GM18520 (cell line): ENCODE measurements at regions not wholly inside any gene's neighbourhood (a gene's known extent, or its start where the extent isn't known, plus 50 kb on each side); places are given as distances from the start of the nearest gene placed in this dataset.
"Not testable (repeated sequence)": the region's sequence is repeated elsewhere in the genome, so short reads cannot be mapped to it uniquely, and the experiment has no call there.

Experiments used
- ATAC-seq: cut with Tn5 transposase; IDR thresholded peaks from one replicate; pipeline ENCODE4 v1.9.1; 2021; ENCODE audit not compliant: unreplicated experiment

- no peak for ATAC-seq
These were observed 1527.1 kb upstream of the PRR20A start for GRCh38 chr13:55613429-55614187.

DNA sequence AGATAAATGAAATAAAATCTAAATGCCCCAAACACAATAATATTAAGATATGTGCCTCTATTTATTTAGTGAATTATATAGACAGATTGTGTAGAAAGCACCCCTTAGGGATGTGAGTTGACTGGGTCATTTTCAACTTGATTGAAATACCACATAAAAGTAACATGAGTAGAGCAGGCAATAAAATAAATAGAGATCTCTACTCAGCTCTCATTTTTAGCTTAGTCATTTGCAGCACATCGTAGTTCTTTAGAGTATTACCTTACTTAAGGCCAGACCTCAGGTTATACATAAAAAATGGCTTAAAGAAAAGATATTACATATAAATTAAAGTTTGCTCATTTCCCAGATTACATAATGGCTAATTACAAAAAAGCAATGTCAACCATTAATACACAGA is 1525.6 kb upstream of the PRR20A start:
- no peak for ATAC-seq

DNA sequence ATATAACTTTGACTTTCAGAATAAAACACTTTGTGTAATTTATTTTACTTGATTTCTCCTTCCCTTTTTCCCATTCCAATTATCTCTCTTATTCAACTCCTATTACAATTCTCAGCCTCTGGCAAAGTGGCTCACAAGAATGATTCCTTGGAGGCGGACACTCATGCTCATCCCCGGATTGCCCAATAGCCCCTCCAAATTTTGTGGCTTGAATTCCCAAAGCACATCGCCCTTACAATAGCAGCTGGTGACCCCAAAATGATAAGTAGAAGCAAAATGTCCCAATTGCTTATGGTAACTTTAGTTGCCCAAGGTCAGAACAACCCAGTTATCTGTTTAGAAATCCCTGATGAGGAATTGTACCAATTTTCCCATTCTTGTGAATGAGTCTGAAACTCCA is 1523.5 kb upstream of the PRR20A start:
- no peak for ATAC-seq

DNA sequence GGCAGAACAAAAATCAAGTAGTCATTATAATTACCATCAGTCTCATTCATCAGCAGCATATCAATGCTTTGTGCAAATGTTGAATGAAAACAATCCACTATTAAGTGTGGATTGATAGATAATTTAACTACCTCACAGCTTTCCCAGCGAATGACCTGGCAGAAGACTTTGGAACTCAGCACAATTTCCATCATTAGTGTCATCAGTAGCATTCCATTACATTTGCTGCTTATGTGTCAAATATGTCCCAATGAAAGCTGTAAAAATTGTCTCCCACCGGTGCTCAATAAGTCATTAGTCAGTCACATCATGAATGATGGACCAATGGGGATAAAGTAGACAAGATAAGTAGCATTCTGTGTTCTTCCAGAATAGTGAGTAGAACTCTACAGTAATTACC is 1513.5 kb upstream of the PRR20A start:
- no peak for ATAC-seq

DNA sequence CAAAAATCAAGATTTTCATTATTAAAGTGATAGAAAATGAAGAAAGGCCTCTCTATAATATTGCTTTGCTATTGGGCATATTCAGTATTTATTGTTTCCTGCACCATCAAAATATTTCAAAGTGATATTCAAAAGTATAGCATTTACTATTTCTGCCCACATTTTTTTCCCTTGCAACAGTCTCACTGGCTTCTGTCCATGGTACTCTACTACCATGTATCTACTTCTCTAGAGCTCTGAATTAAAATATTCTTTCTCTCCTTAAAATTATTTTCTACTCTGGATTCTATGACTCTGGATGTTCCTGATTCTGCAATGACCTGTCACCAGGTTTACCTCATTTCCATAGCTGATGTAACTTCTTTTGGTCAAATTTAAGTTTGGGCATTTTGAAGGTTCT is 1508.3 kb upstream of the PRR20A start:
- ATAC-seq: no peak

DNA sequence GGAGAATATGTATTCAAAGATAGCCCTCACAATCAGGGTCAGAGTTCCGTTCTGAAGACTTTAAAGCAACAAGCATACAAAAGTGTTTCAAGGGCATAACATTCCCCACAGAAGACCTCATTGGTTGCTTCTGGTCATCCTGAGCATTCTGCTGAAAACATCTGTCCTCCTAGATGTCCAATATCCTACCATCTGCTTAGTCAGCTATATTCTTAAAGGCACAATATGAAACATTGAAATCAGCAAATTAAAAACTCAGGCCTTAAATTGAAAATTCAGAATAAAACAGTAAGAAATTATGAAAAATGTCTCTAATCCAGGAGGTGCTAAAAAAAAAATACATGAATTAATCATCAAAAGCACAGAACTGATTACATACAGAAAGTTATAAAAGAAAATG is 1491.2 kb upstream of the PRR20A start:
- ATAC-seq: no peak

GRCh38 chr13:55652657-55653056 is 1488.1 kb upstream of the PRR20A start:
- no peak for ATAC-seq

DNA sequence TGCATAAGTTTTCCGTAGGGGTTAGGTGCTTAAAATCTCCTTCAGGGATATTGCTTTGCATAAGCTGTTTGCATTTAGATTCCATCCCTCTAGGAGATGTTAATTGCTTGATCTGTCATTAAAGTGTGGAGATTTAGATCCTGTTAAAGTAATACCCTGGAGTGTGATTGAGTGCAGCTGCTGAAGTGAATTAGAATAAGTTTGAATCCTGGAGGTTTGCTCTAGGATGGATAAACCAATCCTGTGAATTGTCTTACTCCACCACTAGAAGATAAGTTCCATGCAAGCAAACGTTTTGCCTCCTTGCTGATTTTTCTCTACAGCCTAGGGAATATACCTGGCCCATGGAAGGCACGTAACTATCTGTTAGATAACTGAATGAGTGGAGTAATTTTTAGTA is 1487.2 kb upstream of the PRR20A start:
- ATAC-seq: no peak

DNA sequence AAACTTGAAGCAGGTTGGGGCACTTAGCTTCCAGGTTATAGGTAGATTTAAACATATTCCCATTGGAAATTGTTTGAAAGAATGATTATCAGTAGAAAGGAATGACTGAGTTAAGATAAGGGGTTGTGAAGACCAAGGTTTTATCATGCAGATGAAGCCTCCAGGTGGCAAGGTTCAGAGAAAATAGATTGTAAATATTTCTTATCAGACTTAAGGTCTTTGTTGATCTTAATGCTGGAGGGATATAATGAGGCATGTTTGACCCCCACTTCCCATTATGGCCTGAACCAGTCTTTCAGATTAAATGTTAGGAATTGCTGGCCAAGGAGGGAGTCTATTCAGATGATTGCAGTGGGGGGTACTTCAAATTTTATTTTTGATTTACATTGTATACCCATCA is 1486.5 kb upstream of the PRR20A start:
- ATAC-seq: no peak

GRCh38 chr13:55660264-55660663 is 1480.5 kb upstream of the PRR20A start:
- not testable (repeated sequence) for ATAC-seq

DNA sequence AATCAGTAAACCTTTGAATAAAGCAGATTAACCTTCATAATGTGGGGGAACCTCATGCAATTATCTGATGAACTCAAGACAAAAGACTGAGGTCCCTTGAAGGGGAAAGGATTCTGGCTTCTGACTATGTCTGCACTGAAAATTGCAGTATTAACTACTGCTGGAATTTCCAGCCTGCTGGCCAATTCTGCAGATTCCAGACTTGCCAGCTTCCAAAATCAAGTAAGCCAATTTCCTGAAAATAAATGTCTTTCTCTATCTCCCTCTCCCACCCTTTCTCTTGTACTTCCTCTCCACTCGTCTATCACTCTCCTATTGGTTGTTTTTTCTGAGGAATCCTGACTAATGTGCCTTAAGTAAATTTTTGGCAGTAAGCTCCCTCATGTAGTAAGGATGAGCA is 1479.9 kb upstream of the PRR20A start:
- ATAC-seq: no peak

DNA sequence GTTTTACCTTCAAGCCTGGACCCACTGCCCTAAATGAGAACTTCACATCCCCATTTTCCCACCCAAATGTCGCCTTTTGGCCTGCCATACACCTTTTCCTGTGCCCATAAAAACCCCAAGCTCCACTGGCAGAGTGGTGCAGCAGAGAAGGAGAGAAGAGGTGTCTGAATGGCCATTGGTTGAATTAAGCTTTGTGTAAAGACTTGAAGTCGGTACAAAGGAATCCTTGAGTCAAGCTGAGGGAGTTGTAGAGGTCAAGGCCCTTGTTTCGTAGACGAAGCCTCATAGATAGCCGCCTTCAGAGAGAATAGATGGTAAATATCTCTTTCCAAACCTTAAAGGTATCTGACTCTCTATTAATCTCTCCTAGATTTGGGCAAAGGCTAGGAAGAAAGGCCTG is 1479.2 kb upstream of the PRR20A start:
- ATAC-seq: no peak

DNA sequence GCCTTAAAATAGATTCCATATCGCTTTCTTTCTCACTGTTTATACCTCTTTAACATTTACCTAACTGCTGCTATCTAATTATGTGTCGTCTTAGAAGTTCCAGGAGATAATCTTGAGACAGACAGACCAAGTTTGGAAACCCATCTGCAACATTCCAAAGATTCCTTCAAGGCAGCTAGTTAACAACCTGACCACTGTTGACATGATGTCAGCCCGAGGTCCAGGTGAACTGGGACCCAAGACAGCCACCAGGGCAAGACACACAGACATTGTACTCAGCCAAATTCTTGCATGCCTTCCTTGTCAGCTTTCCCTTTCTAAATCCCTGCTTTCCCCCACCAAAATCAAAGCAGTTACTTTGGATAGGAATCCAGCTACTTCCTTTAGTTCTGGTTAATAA is 1476.5 kb upstream of the PRR20A start:
- ATAC-seq: no peak

DNA sequence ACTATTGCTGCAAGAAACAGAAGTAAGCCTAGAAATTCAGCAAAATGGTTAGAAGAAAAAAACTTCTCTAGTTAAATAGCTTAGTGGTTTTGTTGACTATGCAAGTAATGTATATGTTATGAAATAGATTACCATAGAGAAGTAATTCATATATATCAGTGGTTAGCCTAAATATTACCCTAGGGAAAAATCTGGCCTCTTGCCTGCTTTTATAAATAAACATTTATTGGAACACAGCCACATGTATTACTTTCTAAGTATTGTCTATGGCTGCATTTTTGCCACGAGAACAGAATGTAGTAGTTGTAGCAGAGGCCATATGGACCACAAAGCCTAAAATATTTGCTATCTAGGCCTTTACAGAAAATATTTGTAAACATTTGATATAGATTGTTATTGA is 1471.7 kb upstream of the PRR20A start:
- no peak for ATAC-seq

GRCh38 chr13:55673910-55674309 is 1466.8 kb upstream of the PRR20A start:
- no peak for ATAC-seq

DNA sequence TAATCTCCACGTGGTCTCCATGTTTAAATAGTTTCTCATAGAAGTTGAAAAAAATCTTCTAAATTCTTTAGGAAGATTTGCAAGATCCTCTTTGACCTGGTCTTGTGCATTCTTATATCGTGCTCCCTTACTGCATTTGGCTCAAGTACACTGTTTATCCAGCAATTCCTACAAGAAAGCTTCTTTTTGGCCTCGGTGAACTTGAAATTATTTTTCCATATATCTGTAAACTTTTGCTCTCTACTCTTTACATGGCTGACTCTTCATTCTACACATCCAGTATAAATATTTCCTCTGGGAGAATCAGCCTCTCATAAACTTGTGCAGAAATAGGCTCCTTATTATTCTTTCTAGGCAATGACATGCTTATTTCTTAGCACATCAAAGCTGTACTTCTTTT is 1457.9 kb upstream of the PRR20A start:
- ATAC-seq: no peak

- ATAC-seq: no peak
These were observed 1435.2 kb upstream of the PRR20A start for GRCh38 chr13:55705526-55705925.

DNA sequence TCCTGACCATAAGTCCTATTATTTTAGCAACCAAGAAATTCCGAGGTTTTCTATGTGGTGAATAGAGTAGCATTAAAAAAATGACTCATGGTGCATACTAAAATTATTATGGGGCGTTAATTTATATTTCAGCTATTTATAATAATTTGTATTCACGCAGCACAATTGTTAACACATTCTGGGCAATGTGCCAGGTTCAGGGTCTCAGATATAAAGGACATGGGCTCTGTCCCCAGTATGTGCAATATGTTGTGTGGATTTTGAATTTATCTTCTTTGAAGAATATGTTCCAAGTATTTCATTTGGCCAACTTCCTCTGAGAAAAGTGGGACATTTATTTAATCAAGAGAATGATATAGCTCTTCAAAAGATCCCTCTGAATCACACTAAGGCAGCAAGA is 1434.7 kb upstream of the PRR20A start:
- ATAC-seq: no peak

- ATAC-seq: no peak
These were observed 1426.6 kb upstream of the PRR20A start for GRCh38 chr13:55714120-55714519.

DNA sequence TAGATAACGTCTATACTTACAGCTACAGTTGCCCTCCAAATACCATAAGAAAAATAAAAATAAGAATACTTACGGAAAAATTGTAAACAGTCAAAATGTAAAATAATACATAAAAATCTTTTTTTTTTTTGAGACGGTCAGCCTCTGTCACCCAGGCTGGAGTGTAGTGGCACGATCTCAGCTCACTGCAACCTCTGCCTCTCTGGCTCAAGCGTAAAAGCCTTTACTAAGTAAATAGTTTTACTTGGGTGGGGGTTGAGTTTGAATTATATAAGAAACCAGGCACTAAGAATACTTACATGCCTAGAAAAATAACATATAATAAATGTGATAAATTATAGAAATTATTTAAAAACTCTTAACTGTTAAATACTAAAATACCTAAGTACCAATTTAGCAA is 1413.0 kb upstream of the PRR20A start:
- no peak for ATAC-seq

- ATAC-seq: no peak
These were observed 1412.5 kb upstream of the PRR20A start for GRCh38 chr13:55728247-55728646.

DNA sequence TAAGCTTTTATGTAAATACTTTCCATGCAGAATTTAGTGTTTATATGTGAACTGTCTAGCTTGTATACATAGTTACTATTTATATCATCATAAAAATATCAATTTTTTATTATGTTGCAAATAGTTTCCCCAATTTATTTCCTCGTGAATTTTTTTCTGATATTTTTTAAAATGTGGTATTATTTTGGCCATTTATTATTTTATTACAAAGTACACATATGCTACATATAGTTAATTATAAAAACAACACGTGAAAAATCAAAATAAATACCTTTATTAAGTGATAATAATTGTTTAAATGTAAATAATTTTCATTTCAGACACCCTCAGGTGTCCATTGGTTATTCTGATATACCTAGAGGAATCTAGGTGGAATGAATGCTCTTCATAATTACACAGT is 1394.9 kb upstream of the PRR20A start:
- ATAC-seq: no peak

- no peak for ATAC-seq
These were observed 1378.7 kb upstream of the PRR20A start for GRCh38 chr13:55761986-55762385.
